Muscle of back (tissue), 3 donors: ENCODE measurements at regions not wholly inside any gene's neighbourhood (a gene's known extent, or its start where the extent isn't known, plus 50 kb on each side); places are given as distances from the start of the nearest gene placed in this dataset.
"Not testable (repeated sequence)": the region's sequence is repeated elsewhere in the genome, so short reads cannot be mapped to it uniquely, and the experiment has no call there.

Source experiments
- DNase-seq, 3 donors: peaks; one replicate each; pipeline versions ENCODE4 v3.0.0 to v3.0.0-alpha.2; 2013

DNA sequence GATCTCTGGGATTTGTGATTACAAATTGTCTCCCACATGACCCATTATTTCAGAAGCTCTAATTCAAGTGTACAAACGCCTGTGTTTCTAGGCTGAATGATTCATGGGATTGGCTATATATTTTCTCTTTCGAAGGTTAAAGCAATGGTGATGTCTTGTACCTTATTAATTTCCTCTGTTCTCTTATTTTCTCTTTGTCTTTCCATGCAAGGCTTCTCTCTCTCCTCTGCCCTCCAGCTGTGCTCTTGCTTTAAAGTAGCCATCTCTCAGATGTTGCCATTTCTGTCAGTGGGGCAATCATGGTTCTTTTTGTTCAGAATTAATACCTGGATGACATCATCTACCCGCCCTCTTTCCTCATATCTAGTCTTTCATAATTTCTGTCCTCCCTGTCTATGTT lies 184.3 kb upstream of the ATP10B start:
- DNase-seq: no peak

GRCh38 chr5:161034451-161034850 lies 182.4 kb upstream of the ATP10B start:
- DNase-seq: peak in 1 of 3 donors; percentile 22

GRCh38 chr5:161030229-161030628 lies 178.2 kb upstream of the ATP10B start:
- DNase-seq: no peak

DNA sequence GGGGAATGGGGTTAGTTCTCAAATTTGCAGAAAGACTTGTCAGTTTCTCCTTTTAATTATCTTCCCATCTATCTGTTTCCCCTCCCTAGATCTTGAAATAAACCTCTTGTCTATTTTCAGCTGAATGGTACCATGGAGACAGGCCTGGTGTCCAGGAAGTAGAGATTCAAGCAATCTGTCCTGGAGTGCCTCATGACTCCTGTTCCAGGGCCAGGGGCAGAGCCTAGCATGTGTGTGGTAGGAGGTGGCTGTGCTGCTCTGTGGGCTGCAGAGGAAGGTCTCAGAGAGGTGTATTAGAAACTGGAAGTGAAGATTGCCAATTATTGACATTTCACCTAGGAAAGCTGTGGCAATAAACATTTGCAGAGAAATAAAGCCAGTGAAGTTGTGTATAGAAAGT lies 175.8 kb upstream of the ATP10B start:
- no peak for DNase-seq

DNA sequence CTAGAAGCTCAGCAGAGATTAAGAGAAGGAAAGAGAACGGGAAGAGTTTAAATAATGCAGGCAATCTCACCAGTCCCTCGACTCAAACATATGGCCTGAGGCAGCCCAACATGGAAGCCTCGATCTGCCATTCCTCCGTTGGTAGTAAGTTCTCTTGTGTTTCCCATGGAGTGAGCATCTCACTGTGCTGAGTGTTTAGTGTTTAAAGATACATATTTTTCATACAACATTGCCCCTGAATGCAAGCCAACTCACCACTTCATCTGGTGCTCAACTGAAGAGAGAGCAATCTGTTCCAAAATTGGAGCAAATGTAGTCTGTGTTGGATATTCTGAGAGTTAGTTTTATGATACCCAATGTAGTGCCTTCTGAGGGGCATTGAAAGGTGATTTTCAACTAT lies 171.5 kb upstream of the ATP10B start:
- no peak for DNase-seq

DNA sequence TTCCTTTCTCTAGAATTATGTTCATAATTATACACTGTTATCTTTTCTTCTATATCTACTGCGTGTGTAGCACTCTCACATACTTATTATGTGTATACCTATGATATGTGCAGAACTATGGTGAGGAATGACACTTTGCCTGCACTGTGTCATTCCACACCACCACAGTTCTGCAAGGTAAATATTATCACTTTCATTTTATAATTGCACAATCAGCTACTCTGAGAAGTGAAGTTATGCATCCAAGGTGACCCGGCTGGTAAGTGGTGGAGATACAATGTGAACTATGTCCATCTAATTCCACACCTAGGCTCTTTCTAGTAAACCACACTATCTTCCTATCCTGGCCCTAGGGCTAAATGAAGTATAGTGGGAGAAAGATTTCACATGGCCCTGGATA lies 170.1 kb upstream of the ATP10B start:
- DNase-seq: no peak

DNA sequence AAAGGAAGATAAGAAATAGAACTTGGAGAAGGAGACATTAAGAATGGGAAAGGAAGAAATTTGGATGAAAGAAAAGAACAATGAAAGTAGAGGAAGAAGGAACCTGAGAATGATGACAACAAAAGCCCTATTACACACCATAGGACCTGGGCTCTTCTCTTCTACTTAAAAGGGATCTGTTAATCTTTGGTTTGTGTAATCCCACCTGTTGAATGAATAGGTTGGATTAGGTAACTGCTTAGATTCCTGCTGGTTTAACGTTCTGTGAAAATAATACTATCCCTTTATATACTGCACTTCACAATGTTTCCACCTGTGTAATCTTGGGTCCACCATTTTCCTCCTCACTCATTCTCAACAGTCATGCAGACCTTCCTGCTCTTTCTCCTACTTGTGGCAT lies 157.8 kb upstream of the ATP10B start:
- no peak for DNase-seq

GRCh38 chr5:161009194-161009593 lies 157.2 kb upstream of the ATP10B start:
- DNase-seq: no peak

DNA sequence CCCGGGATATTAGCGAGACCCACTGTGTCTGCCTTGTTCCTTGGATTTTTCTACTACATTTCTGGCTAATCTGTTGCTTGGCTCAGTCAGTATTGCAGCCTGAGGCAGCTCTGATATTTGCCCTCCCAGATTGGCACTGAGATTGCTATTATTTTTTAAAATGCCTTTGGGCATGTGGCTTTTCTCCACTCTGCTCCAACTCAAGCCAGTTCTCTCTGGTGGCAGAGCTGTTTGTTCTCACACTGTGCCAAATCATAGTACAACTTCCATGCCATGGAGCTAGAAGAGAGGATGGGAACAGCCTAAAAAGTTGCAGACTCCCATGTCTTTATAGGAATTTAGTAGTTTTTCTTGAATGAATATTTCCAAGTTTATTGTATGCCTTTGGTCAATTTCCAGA lies 155.9 kb upstream of the ATP10B start:
- DNase-seq: no peak

- DNase-seq: no peak
Observed at GRCh38 chr5:161002571-161003074, 150.6 kb upstream of the ATP10B start.

DNA sequence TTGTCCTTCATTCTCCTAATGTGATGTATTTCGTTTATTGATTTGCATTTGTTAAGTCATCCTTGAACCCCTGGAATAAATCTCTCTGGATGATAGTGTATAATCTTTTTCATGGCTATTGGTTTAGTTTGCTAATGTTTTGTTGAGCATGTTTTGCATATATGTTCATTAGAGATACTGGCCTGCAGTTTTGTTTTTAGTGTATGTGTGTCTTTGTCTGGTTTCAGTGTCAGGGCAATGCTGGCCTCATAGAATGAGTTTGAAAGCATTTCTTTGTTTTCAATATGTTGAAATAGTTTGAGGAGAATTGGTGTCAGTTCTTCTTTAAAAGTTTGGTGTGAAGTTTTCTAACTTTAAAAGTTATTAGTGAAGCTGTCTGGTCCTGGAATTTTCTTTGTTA lies 149.6 kb upstream of the ATP10B start:
- DNase-seq: no peak

DNA sequence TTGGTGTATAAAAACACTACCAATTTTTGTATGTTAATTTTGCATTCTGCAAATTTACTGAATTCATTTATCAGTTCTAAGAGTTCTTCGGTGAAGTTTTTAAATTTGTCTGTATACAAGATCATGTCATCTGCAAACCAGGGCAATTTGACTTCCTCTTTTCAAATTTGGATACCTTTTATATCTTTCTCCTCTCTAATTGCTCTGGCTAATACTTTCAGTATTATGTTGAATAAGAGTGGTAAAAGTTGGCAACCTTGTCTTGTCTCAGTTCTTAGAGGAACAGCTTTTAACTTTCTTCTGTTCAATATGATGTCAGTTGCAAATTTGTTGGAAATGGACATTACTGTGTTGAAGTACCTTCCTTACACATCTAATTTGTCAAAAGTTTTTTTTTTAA lies 149.1 kb upstream of the ATP10B start:
- DNase-seq: not testable (repeated sequence)

GRCh38 chr5:160991205-160991604 lies 139.2 kb upstream of the ATP10B start:
- DNase-seq: no peak

- no peak for DNase-seq
Observed at GRCh38 chr5:160979385-160979784, 127.4 kb upstream of the ATP10B start.

GRCh38 chr5:160978944-160979343 lies 126.9 kb upstream of the ATP10B start:
- no peak for DNase-seq

- DNase-seq: no peak
Observed at GRCh38 chr5:160976181-160976580, 124.2 kb upstream of the ATP10B start.

DNA sequence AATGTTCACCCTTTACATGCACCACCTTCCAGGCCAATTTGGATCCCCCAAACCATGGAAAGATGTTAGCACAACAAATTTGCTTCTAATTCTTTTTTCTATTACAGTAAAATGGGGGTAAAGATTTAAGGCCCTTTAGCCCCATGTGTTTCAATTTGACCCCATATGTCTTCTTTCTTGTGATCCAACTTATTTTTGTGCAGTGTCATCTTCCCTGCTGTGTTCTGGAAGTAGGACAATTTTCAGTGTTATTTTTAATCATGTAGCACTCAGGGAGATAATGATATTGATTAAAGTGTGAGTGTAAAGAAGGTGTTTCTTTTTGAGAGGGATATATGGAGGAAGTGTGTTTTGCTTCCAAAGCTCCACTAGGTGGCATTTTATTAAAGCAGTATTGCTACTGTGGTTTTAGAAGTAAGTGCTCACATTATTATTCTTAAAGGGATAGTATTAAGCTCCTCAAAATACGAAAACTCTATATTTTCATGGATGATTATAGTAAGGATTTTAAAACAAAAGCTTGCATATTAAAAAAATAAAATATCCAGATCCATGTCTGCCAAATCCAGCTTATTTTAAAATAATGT lies 118.7 kb upstream of the ATP10B start:
- DNase-seq: no peak

DNA sequence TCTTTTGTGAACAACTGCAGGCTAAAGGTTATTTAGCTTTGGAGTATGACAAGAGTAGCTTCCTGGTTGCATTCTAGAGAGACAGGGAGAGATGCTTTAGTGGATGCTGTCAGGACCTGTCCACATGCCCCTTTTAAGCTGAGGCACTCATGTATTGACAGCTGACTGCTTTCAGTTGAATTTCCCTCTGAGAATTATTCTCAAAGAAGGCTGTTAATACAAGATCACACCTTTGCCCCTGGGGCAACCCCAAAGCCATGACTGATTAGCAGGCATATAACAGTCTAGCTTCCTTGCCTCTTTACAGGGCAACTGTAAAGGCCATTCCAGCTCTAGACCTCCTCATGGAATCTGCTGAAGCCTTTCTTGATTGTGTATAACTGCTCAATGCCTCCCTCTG lies 117.6 kb upstream of the ATP10B start:
- no peak for DNase-seq

GRCh38 chr5:160968480-160968879 lies 116.5 kb upstream of the ATP10B start:
- no peak for DNase-seq

GRCh38 chr5:160966921-160967320 lies 114.9 kb upstream of the ATP10B start:
- no peak for DNase-seq

DNA sequence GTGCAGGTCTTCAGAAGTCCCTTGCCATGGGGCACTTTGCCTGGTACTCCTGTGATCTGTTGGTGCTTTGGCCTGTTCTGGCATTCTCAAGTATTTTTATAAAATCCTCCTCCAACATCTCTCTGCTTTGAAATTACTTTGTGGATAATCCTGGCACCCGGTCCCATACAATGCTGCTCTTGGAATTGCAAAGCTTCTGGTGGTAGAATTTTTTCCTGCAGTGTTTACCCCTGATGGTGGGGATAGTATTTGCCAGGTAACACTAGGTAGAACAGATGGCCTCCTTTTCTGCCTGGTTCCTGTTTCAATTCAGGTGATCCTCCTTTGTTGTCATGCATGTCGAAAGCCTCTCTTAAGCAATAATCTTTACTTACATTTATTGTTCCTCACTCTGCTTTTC lies 109.8 kb upstream of the ATP10B start:
- DNase-seq: no peak

- DNase-seq: no peak
Observed at GRCh38 chr5:160961038-160961437, 109.0 kb upstream of the ATP10B start.

DNA sequence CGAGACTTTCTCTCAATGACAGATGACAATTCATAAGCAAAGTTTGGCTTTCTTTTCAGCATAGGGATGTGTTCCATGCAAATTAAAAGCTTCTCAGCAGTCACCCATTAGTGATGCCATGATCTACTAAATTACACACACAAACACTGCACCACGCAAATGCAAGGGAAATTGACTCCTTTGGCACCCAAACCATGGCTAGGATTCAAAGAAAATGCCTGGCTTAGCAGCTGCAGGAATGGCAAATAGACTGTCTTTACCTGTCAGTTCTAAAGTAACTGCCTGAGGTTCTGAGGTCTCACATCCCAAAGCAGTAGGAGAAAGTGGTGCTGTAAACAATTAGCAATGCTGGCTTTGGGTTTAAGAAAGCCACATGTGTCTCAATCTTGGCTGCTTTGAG lies 108.6 kb upstream of the ATP10B start:
- no peak for DNase-seq

GRCh38 chr5:160959804-160960203 lies 107.8 kb upstream of the ATP10B start:
- DNase-seq: no peak
